Body of pancreas (tissue), 4 donors: ENCODE measurements at regions not wholly inside any gene's neighbourhood (a gene's known extent, or its start where the extent isn't known, plus 50 kb on each side); places are given as distances from the start of the nearest gene placed in this dataset.

Source experiments
- ATAC-seq: fragments of 150-250 bp; one replicate; pipeline ENCODE4 v1.9.1; 2016
- DNase-seq, 4 donors: peaks; one replicate each; pipeline ENCODE4 v3.0.0-alpha.2; 2019
- H3K27ac ChIP-seq, 4 donors: fragments of 200-600 bp; sonication (generic); 1 replicate in 3 of 4; 2 replicates in 1 of 4; pipeline versions ENCODE4 v1.5.1 to v1.6.1; 2016 to 2019; ENCODE audit warnings: mild to moderate bottlenecking in 1 of 4, mixed read lengths in 1 of 4, moderate library complexity in 1 of 4
- H3K27me3 ChIP-seq, 2 donors: fragments of 200-600 bp; sonication (generic); one replicate each; pipeline ENCODE4 v1.6.0; 2016; ENCODE audit warnings: mild to moderate bottlenecking in 1 of 2
- H3K36me3 ChIP-seq, 2 donors: fragments of 200-600 bp; sonication (generic); replicated peaks in 1 of 2; 2 replicates each; pipeline ENCODE4 v1.5.1; 2016; ENCODE audit warnings: low read depth in 2 of 2; ENCODE audit not compliant: insufficient read depth in 1 of 2
- H3K4me1 ChIP-seq: fragments of 200-600 bp; sonication (generic); one replicate; pipeline ENCODE4 v1.6.0; 2016
- H3K4me3 ChIP-seq, 2 donors: fragments of 200-600 bp; sonication (generic); 1 replicate in 1 of 2; 2 replicates in 1 of 2; pipeline ENCODE4 v1.5.1; 2016 to 2019
- H3K9me3 ChIP-seq, 3 donors: fragments of 200-600 bp; sonication (generic); 1 replicate in 2 of 3; 2 replicates in 1 of 3; pipeline ENCODE4 v1.5.1; 2016
- CTCF ChIP-seq, 7 experiments: fragments of 450-650 bp in 4 of 7; fragments of 200-600 bp in 3 of 7; sonication (generic) in 3 of 7; IDR thresholded peaks; one replicate each; pipeline ENCODE4 v1.5.1; 2016 to 2019; ENCODE audit warnings: antibody characterized with exemption in 7 of 7
- POLR2A ChIP-seq, 3 donors: fragments of 450-650 bp; IDR thresholded peaks; one replicate each; pipeline ENCODE4 v1.6.1; 2016; ENCODE audit warnings: antibody characterized with exemption in 3 of 3, mild to moderate bottlenecking in 2 of 3
- WGBS, 2 donors: methylation state at CpG; one replicate each; pipeline ENCODE4 v1.1.5; 2017; 5-methylcytosine and 5-hydroxymethylcytosine counted together
- intact Hi-C: fragments of 100-400 bp; cut with DNase I; formaldehyde crosslinking; loops from one replicate; pipeline ENCODE4 v1.15.1; 2023

- WGBS, 2 donors: 54 to 58% methylated on average over 2 of the region's 2 CpGs
- no peaks in the 10 kb centered on the region for H3K27me3 ChIP-seq
- ATAC-seq: no peak
Measured at GRCh38 chr1:81242103-81242502, 558.6 kb upstream of the ADGRL2 start.

GRCh38 chr1:81238129-81238528 is 562.6 kb upstream of the ADGRL2 start:
- no peaks in the 10 kb centered on the region for H3K27me3 ChIP-seq
- H3K4me3 ChIP-seq: peak overlapping the region in 1 of 2 donors; percentile 26
- TF ChIP-seq POLR2A (IDR thresholded peaks at IDR 0.05): no peak
- TF ChIP-seq CTCF (IDR thresholded peaks at IDR 0.05): no peak
- H3K4me1 ChIP-seq: peaks cover 6% of the 10 kb centered on the region
- H3K9me3 ChIP-seq: no peaks in the 10 kb centered on the region
- no peaks in the 10 kb centered on the region for H3K36me3 ChIP-seq
- no peak for ATAC-seq
- DNase-seq: no peak
- H3K27ac ChIP-seq: no peak overlapping the region
- intact Hi-C loops: no loop called here
- WGBS, 2 donors: 24 to 32% methylated on average over 3 of the region's 3 CpGs

More at GRCh38 chr1:81242103-81242502, 558.6 kb upstream of the ADGRL2 start:
- Histone ChIP-seq H3K9me3 (no peaks in the 10 kb centered on the region), H3K27ac (no peak overlapping the region), H3K4me1 (peaks cover 6% of the 10 kb centered on the region), H3K36me3 (no peaks in the 10 kb centered on the region), H3K4me3 (no peak overlapping the region)
- no peak for DNase-seq
- intact Hi-C loops: no loop called here
- no peak for TF ChIP-seq CTCF (IDR thresholded peaks at IDR 0.05)
- TF ChIP-seq POLR2A (IDR thresholded peaks at IDR 0.05): no peak

GRCh38 chr1:81237473-81238089 is 563.2 kb upstream of the ADGRL2 start:
- ATAC-seq: no peak
- no peaks in the 10 kb centered on the region for H3K9me3 ChIP-seq
- DNase-seq: no peak
- intact Hi-C loops: no loop called here
- WGBS, 2 donors: 10 to 17% methylated on average over 8 of the region's 8 CpGs
- peaks cover 6% of the 10 kb centered on the region for H3K4me1 ChIP-seq
- H3K36me3 ChIP-seq: no peaks in the 10 kb centered on the region
- no peaks in the 10 kb centered on the region for H3K27me3 ChIP-seq
- H3K4me3 ChIP-seq: peak overlapping the region in 1 of 2 donors; percentile 26
- no peak for TF ChIP-seq POLR2A (IDR thresholded peaks at IDR 0.05)
- TF ChIP-seq CTCF (IDR thresholded peaks at IDR 0.05): no peak
- H3K27ac ChIP-seq: no peak overlapping the region

- WGBS, 2 donors: 61 to 73% methylated on average over 3 of the region's 3 CpGs
- TF ChIP-seq POLR2A (IDR thresholded peaks at IDR 0.05): no peak
- TF ChIP-seq CTCF (IDR thresholded peaks at IDR 0.05): no peak
- H3K4me1 ChIP-seq: peaks cover 6% of the 10 kb centered on the region
- no peaks in the 10 kb centered on the region for H3K36me3 ChIP-seq
- no peak overlapping the region for H3K4me3 ChIP-seq
- ATAC-seq: no peak
- no peaks in the 10 kb centered on the region for H3K27me3 ChIP-seq
- H3K9me3 ChIP-seq: no peaks in the 10 kb centered on the region
- no peak overlapping the region for H3K27ac ChIP-seq
- intact Hi-C loops: no loop called here
- DNase-seq: no peak
Measured at GRCh38 chr1:81234237-81234636, 566.5 kb upstream of the ADGRL2 start.

GRCh38 chr1:81233591-81233990 is 567.1 kb upstream of the ADGRL2 start:
- Histone ChIP-seq H3K27me3 (no peaks in the 10 kb centered on the region), H3K27ac (no peak overlapping the region), H3K9me3 (no peaks in the 10 kb centered on the region), H3K4me3 (no peak overlapping the region), H3K36me3 (no peaks in the 10 kb centered on the region), H3K4me1 (peaks cover 6% of the 10 kb centered on the region)
- 80 to 88% methylated on average over 1 of the region's 1 CpG for WGBS, 2 donors
- intact Hi-C loops: no loop called here
- no peak for ATAC-seq
- TF ChIP-seq POLR2A (IDR thresholded peaks at IDR 0.05) (no peak), CTCF (IDR thresholded peaks at IDR 0.05) (no peak)
- no peak for DNase-seq
